ENCODE measurements at regions not wholly inside any gene's neighbourhood (a gene's known extent, or its start where the extent isn't known, plus 50 kb on each side); places are given as distances from the start of the nearest gene placed in this dataset.
A peak's percentile ranks its signal among the peaks of the same experiment; 100 is the strongest.

- no peaks in the 10 kb centered on the region for H3K4me1 ChIP-seq
- no peak overlapping the region for H3K4me3 ChIP-seq
- DNase-seq, result no peak
- no peak overlapping the region for H3K27ac ChIP-seq
- no peaks in the 10 kb centered on the region for H3K27me3 ChIP-seq
- no peaks in the 10 kb centered on the region for H3K36me3 ChIP-seq
- no peaks in the 10 kb centered on the region for H3K9me3 ChIP-seq (replicated peaks)
Measured at GRCh38 chr4:149120331-149121022, 678.3 kb upstream of the NR3C2 start.

DNA sequence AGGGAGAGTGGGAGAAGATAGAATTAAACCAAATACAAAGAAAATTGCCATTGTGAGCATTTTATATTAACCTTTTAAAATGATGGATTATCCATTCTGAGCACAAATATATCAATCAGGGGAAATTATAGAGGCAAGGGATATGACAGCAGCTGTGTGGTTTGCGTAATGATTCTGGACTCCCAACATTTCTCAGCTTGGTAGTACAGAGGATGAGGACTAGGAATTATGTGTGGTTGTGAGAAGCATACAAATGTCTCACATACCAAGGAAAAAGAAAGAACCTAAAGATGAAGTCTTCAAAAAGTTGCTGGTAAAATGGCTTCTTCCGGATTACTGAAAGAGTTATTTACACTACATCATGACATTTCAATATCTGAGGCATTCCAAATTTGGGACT lies 674.6 kb upstream of the NR3C2 start:
- Histone ChIP-seq H3K9me3 (replicated peaks) (no peaks in the 10 kb centered on the region), H3K36me3 (no peaks in the 10 kb centered on the region), H3K4me1 (peaks cover 4% of the 10 kb centered on the region; the same call in 1 of the 2 replicates), H3K27me3 (no peaks in the 10 kb centered on the region), H3K27ac (no peak overlapping the region), H3K4me3 (no peak overlapping the region)
- DNase-seq, result no peak

DNA sequence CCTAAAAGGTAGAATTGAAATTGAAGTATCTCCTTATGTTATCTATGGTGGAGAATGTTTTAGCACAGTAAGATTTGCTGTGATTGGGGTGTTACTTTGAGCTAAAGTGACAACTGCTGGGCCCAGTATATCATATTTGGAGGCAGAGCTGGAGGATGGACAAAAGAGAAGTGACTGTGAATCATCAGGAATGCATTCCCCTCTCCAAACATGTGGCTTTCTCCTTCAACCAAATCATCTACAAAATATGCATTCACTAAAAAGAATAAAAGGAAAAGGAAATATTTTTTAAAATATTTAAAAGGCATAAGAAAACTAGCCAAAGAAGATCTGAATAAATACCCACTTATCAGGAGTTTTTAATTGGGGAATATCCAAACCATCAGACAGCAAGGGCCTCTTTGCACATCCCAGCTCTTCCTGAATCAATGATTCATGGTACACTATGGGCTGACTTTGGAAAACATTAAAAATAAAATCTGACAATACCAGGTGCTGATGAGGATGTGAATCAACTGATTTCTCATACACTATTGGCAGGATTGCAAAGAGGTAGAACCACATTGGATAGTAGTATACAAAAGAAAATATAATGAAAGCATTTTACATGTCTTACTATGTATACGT lies 671.7 kb upstream of the NR3C2 start:
- Histone ChIP-seq H3K27me3 (no peaks in the 10 kb centered on the region), H3K27ac (peak overlapping the region; percentile 52), H3K4me1 (peaks cover 4% of the 10 kb centered on the region; the same call in 1 of the 2 replicates), H3K4me3 (no peak overlapping the region), H3K36me3 (no peaks in the 10 kb centered on the region), H3K9me3 (replicated peaks) (no peaks in the 10 kb centered on the region)
- DNase-seq, result peak; percentile 2 to 17

GRCh38 chr4:149112109-149112508 lies 669.9 kb upstream of the NR3C2 start:
- no peak overlapping the region for H3K4me3 ChIP-seq
- H3K9me3 ChIP-seq (replicated peaks), result no peaks in the 10 kb centered on the region
- no peaks in the 10 kb centered on the region for H3K36me3 ChIP-seq
- peaks cover 4% of the 10 kb centered on the region; the same call in 1 of the 2 replicates for H3K4me1 ChIP-seq
- H3K27me3 ChIP-seq, result no peaks in the 10 kb centered on the region
- DNase-seq, result no peak
- no peak overlapping the region for H3K27ac ChIP-seq

- DNase-seq, result no peak
- peaks cover 4% of the 10 kb centered on the region; the same call in 1 of the 2 replicates for H3K4me1 ChIP-seq
- no peak overlapping the region for H3K4me3 ChIP-seq
Measured at GRCh38 chr4:149110481-149110880, 668.3 kb upstream of the NR3C2 start.

DNA sequence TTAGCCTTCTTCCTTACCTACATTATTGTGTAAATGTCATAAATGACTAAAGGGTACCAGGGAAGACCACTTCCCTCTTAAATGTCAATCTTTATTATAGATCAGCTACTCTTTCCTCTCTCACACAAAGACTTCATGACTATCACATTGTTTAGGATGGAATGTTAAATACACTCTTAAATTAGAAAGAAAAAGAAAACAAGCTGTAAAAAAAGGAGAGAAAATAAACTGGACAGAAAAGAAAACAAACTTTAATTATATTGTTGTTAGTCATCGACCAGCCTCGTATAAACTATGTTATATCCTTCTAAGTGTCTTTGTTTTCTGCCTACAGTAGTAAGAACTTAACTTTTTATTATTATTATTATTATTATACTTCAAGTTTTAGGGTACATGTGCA lies 666.4 kb upstream of the NR3C2 start:
- Histone ChIP-seq H3K27me3 (no peaks in the 10 kb centered on the region), H3K27ac (no peak overlapping the region), H3K4me1 (peaks cover 4% of the 10 kb centered on the region; the same call in 1 of the 2 replicates), H3K9me3 (replicated peaks) (no peaks in the 10 kb centered on the region), H3K4me3 (no peak overlapping the region), H3K36me3 (no peaks in the 10 kb centered on the region)
- DNase-seq, result no peak

More at GRCh38 chr4:149110481-149110880, 668.3 kb upstream of the NR3C2 start:
- Histone ChIP-seq H3K27ac (no peak overlapping the region), H3K27me3 (no peaks in the 10 kb centered on the region), H3K36me3 (no peaks in the 10 kb centered on the region), H3K9me3 (replicated peaks) (no peaks in the 10 kb centered on the region)

- no peaks in the 10 kb centered on the region for H3K4me1 ChIP-seq
- no peak overlapping the region for H3K4me3 ChIP-seq
- H3K9me3 ChIP-seq (replicated peaks), result no peaks in the 10 kb centered on the region
- DNase-seq, result no peak
- no peaks in the 10 kb centered on the region for H3K36me3 ChIP-seq
- H3K27ac ChIP-seq, result no peak overlapping the region
- no peaks in the 10 kb centered on the region for H3K27me3 ChIP-seq
Measured at GRCh38 chr4:149102765-149103164, 660.6 kb upstream of the NR3C2 start.

GRCh38 chr4:149101649-149102048 lies 659.4 kb upstream of the NR3C2 start:
- Histone ChIP-seq H3K9me3 (replicated peaks) (no peaks in the 10 kb centered on the region), H3K4me3 (no peak overlapping the region), H3K27ac (no peak overlapping the region), H3K36me3 (no peaks in the 10 kb centered on the region), H3K4me1 (no peaks in the 10 kb centered on the region), H3K27me3 (no peaks in the 10 kb centered on the region)
- DNase-seq, result no peak

GRCh38 chr4:149095811-149096210 lies 653.6 kb upstream of the NR3C2 start:
- DNase-seq, result no peak
- H3K27ac ChIP-seq, result no peak overlapping the region
- H3K27me3 ChIP-seq, result no peaks in the 10 kb centered on the region

DNA sequence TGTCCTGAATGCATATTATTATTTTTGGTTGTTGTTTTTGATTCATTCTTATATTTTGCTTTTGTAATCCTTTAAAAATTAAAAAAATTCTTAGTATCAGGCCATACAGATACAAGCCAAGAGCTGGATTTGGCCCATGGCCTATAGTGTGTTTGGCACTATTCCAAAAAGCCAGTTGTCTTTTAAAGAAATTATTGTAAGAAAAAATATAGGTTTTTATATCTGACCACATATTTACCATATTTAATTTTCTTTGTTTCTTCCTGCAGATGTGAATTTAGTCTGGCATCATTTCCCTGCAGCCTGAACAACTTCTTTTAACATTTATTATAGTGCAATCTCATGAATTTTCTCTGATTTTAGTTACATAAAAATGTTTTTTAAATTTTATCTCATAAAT lies 652.8 kb upstream of the NR3C2 start:
- Histone ChIP-seq H3K27ac (no peak overlapping the region), H3K9me3 (replicated peaks) (no peaks in the 10 kb centered on the region), H3K36me3 (no peaks in the 10 kb centered on the region), H3K4me3 (no peak overlapping the region), H3K27me3 (no peaks in the 10 kb centered on the region), H3K4me1 (no peaks in the 10 kb centered on the region)
- no peak for DNase-seq

More at GRCh38 chr4:149095811-149096210, 653.6 kb upstream of the NR3C2 start:
- no peaks in the 10 kb centered on the region for H3K36me3 ChIP-seq
- H3K4me1 ChIP-seq, result no peaks in the 10 kb centered on the region
- no peak overlapping the region for H3K4me3 ChIP-seq
- no peaks in the 10 kb centered on the region for H3K9me3 ChIP-seq (replicated peaks)

- Histone ChIP-seq H3K27me3 (no peaks in the 10 kb centered on the region), H3K9me3 (replicated peaks) (no peaks in the 10 kb centered on the region), H3K4me1 (no peaks in the 10 kb centered on the region), H3K27ac (no peak overlapping the region), H3K4me3 (no peak overlapping the region), H3K36me3 (no peaks in the 10 kb centered on the region)
- no peak for DNase-seq
Measured at GRCh38 chr4:149084144-149084543, 641.9 kb upstream of the NR3C2 start.

DNA sequence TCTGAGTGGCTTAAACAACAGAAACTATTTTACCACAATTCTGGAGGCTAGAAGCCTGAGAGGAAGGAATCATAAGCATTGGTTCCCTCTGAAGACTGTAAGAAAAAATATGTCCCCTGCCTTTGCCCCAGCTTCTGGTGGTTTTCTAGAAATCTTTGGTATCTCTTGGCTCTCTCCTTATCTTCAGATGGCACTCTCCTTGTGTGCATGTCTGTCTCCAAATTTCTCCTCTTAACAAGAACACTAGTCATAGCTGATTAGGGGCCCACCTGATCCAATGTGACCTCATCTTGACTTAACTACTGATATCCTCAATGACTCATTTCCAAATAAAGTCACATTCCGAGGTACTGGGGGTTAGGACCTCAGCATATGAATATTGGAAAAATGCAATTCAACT lies 635.0 kb upstream of the NR3C2 start:
- Histone ChIP-seq H3K4me1 (no peaks in the 10 kb centered on the region), H3K27ac (no peak overlapping the region), H3K36me3 (no peaks in the 10 kb centered on the region), H3K9me3 (replicated peaks) (no peaks in the 10 kb centered on the region), H3K4me3 (no peak overlapping the region), H3K27me3 (no peaks in the 10 kb centered on the region)
- no peak for DNase-seq

GRCh38 chr4:149076401-149076800 lies 634.2 kb upstream of the NR3C2 start:
- Histone ChIP-seq H3K9me3 (replicated peaks) (no peaks in the 10 kb centered on the region), H3K36me3 (no peaks in the 10 kb centered on the region), H3K27ac (no peak overlapping the region), H3K4me3 (no peak overlapping the region), H3K27me3 (no peaks in the 10 kb centered on the region), H3K4me1 (no peaks in the 10 kb centered on the region)
- DNase-seq, result no peak

DNA sequence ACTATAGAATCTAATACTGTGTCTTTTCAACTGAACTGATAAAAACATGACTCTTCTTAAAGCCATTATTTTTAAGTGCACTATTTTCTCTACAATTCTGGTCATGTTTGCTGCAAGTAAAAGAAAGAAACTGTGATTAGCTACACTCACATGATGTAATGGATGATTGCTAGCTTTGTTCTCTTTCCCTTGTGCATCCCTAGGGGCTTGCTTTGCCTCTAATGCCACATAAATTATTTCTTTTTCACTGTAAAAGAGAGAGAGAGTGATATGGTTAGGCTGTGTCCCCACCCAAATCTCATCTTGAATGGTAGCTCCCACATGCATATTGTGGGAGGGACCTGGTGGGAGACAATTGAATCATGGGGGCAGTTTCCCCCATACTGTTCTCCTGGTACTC lies 630.2 kb upstream of the NR3C2 start:
- DNase-seq, result no peak
- no peaks in the 10 kb centered on the region for H3K9me3 ChIP-seq (replicated peaks)
- no peaks in the 10 kb centered on the region for H3K36me3 ChIP-seq
- H3K4me3 ChIP-seq, result no peak overlapping the region
- no peaks in the 10 kb centered on the region for H3K4me1 ChIP-seq
- no peak overlapping the region for H3K27ac ChIP-seq
- H3K27me3 ChIP-seq, result no peaks in the 10 kb centered on the region

GRCh38 chr4:149065753-149066152 lies 623.5 kb upstream of the NR3C2 start:
- H3K9me3 ChIP-seq (replicated peaks), result no peaks in the 10 kb centered on the region
- DNase-seq, result peak; percentile 2 to 6
- H3K27ac ChIP-seq, result no peak overlapping the region
- no peaks in the 10 kb centered on the region for H3K27me3 ChIP-seq
- H3K36me3 ChIP-seq, result no peaks in the 10 kb centered on the region
- H3K4me1 ChIP-seq, result no peaks in the 10 kb centered on the region
- H3K4me3 ChIP-seq, result no peak overlapping the region

- no peak overlapping the region for H3K27ac ChIP-seq
- no peaks in the 10 kb centered on the region for H3K27me3 ChIP-seq
- H3K9me3 ChIP-seq (replicated peaks), result no peaks in the 10 kb centered on the region
- DNase-seq, result no peak
- H3K4me3 ChIP-seq, result no peak overlapping the region
- no peaks in the 10 kb centered on the region for H3K36me3 ChIP-seq
- H3K4me1 ChIP-seq, result no peaks in the 10 kb centered on the region
Measured at GRCh38 chr4:149062997-149063396, 620.8 kb upstream of the NR3C2 start.
